ENCODE measurements at regions not wholly inside any gene's neighbourhood (a gene's known extent, or its start where the extent isn't known, plus 50 kb on each side); places are given as distances from the start of the nearest gene placed in this dataset.
"Not testable (repeated sequence)": the region's sequence is repeated elsewhere in the genome, so short reads cannot be mapped to it uniquely, and the experiment has no call there.

- not testable (repeated sequence) for TF ChIP-seq POLR2AphosphoS5 (IDR thresholded peaks at IDR 0.05; ENCODE audit: low read depth); CTCF (conservative IDR thresholded peaks at IDR 0.05; ENCODE audit: low read depth in 2 of 2); EZH2 (IDR thresholded peaks at IDR 0.05; ENCODE audit: low read depth, unreplicated experiment); REST (IDR thresholded peaks at IDR 0.05; ENCODE audit: unreplicated experiment); EZH2phosphoT487 (IDR thresholded peaks at IDR 0.05; ENCODE audit: unreplicated experiment)
Measured at GRCh38 chr11:71088314-71089215, 163.8 kb downstream of the SHANK2 start.
